A549 (cell line): ENCODE measurements at regions not wholly inside any gene's neighbourhood (a gene's known extent, or its start where the extent isn't known, plus 50 kb on each side); places are given as distances from the start of the nearest gene placed in this dataset.

Experiments used
- CEBPB ChIP-seq, 2 experiments: fragments of >200 bp in 1 of 2; sonication (Bioruptor Twin) in 1 of 2; formaldehyde crosslinking in 1 of 2; IDR thresholded peaks; 2 replicates each; pipeline ENCODE4 v1.6.1; 2012 to 2016
- FOXS1 ChIP-seq: fragments of 250-450 bp; sonication (Bioruptor Pico); IDR thresholded peaks from 2 replicates; pipeline ENCODE4 v1.5.0; 2020; ENCODE audit warnings: mild to moderate bottlenecking, moderate library complexity
- POLR2A ChIP-seq: IDR thresholded peaks from 2 replicates; pipeline ENCODE4 v1.6.1; 2012; ENCODE audit warnings: mild to moderate bottlenecking, low read length
- ZFP36 ChIP-seq: fragments of 450-650 bp; IDR thresholded peaks from 2 replicates; pipeline ENCODE4 v1.6.1; 2014; ENCODE audit warnings: borderline replicate concordance; ENCODE audit not compliant: partially characterized antibody
- TF ChIP-seq, protein P1 (sequence below): fragments of >200 bp; sonication (Bioruptor Twin); formaldehyde crosslinking; IDR thresholded peaks from 3 replicates; pipeline ENCODE4 v1.5.1; 2016
- TF ChIP-seq, protein P2 (sequence below): fragments of 250-450 bp; sonication (Bioruptor Pico); IDR thresholded peaks from 2 replicates; pipeline ENCODE4 v1.5.0; 2020; ENCODE audit warnings: low read depth, mild to moderate bottlenecking, moderate library complexity
- TF ChIP-seq, protein P3 (sequence below): IDR thresholded peaks from 2 replicates; pipeline ENCODE4 v1.6.1; 2012
- TF ChIP-seq, protein P4 (sequence below): fragments of 200-600 bp; sonication (generic); IDR thresholded peaks from 2 replicates; pipeline ENCODE4 v1.6.1; 2016; ENCODE audit warnings: antibody characterized with exemption, mild to moderate bottlenecking, moderate library complexity

DNA sequence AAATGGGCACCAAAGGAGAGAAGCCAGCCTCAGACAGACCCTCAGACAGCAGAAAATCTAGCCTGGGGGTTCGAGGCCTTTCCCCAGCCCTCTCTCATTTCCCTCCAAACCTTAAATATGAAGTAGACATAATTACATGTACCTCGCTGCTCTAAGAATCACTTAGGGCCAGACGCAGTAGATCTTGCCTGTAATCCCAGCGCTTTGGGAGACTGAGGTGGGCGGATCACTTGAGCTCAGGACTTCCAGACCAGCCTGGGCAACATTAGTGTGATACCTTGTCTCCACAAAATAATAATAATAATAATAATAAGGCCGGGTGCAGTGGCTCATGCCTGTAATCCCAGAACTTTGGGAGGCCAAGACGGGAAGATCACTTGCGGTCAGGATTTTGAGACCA lies 52.1 kb upstream of the WNT7B start:
- no peak for TF ChIP-seq ZFP36
- TF ChIP-seq CEBPB (IDR thresholded peaks at IDR 0.05): no peak
- TF ChIP-seq, protein P1, sequence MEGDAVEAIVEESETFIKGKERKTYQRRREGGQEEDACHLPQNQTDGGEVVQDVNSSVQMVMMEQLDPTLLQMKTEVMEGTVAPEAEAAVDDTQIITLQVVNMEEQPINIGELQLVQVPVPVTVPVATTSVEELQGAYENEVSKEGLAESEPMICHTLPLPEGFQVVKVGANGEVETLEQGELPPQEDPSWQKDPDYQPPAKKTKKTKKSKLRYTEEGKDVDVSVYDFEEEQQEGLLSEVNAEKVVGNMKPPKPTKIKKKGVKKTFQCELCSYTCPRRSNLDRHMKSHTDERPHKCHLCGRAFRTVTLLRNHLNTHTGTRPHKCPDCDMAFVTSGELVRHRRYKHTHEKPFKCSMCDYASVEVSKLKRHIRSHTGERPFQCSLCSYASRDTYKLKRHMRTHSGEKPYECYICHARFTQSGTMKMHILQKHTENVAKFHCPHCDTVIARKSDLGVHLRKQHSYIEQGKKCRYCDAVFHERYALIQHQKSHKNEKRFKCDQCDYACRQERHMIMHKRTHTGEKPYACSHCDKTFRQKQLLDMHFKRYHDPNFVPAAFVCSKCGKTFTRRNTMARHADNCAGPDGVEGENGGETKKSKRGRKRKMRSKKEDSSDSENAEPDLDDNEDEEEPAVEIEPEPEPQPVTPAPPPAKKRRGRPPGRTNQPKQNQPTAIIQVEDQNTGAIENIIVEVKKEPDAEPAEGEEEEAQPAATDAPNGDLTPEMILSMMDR: no peak
- TF ChIP-seq POLR2A: no peak
- TF ChIP-seq, protein P2, sequence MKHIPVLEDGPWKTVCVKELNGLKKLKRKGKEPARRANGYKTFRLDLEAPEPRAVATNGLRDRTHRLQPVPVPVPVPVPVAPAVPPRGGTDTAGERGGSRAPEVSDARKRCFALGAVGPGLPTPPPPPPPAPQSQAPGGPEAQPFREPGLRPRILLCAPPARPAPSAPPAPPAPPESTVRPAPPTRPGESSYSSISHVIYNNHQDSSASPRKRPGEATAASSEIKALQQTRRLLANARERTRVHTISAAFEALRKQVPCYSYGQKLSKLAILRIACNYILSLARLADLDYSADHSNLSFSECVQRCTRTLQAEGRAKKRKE (CRISPR knock-in tag): no peak
- TF ChIP-seq, protein P3, sequence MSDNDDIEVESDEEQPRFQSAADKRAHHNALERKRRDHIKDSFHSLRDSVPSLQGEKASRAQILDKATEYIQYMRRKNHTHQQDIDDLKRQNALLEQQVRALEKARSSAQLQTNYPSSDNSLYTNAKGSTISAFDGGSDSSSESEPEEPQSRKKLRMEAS: no peak
- TF ChIP-seq, protein P4, sequence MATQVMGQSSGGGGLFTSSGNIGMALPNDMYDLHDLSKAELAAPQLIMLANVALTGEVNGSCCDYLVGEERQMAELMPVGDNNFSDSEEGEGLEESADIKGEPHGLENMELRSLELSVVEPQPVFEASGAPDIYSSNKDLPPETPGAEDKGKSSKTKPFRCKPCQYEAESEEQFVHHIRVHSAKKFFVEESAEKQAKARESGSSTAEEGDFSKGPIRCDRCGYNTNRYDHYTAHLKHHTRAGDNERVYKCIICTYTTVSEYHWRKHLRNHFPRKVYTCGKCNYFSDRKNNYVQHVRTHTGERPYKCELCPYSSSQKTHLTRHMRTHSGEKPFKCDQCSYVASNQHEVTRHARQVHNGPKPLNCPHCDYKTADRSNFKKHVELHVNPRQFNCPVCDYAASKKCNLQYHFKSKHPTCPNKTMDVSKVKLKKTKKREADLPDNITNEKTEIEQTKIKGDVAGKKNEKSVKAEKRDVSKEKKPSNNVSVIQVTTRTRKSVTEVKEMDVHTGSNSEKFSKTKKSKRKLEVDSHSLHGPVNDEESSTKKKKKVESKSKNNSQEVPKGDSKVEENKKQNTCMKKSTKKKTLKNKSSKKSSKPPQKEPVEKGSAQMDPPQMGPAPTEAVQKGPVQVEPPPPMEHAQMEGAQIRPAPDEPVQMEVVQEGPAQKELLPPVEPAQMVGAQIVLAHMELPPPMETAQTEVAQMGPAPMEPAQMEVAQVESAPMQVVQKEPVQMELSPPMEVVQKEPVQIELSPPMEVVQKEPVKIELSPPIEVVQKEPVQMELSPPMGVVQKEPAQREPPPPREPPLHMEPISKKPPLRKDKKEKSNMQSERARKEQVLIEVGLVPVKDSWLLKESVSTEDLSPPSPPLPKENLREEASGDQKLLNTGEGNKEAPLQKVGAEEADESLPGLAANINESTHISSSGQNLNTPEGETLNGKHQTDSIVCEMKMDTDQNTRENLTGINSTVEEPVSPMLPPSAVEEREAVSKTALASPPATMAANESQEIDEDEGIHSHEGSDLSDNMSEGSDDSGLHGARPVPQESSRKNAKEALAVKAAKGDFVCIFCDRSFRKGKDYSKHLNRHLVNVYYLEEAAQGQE: no peak
- TF ChIP-seq FOXS1: no peak
